HEK293 (cell line): ENCODE measurements at regions not wholly inside any gene's neighbourhood (a gene's known extent, or its start where the extent isn't known, plus 50 kb on each side); places are given as distances from the start of the nearest gene placed in this dataset.

Experiments used
- CTCF ChIA-PET: fragments of 350-600 bp; formaldehyde crosslinking; extraction: SDS; loops from one replicate; lab custom pipeline; 2021; ENCODE audit warnings: antibody characterized with exemption; lab: Yijun Ruan, JAX
- POLR2A ChIA-PET: fragments of 300-600 bp; formaldehyde crosslinking; extraction: SDS; loops from one replicate; lab custom pipeline; 2020; ENCODE audit warnings: antibody characterized with exemption, inconsistent platforms; lab: Yijun Ruan, JAX
- H3K27ac ChIP-seq: fragments of 200-500 bp; sonication (Bioruptor generic); 2 replicates; pipeline ENCODE4 v1.5.1; 2014; ENCODE audit warnings: low read depth, low read length, control low read depth, inconsistent platforms; ENCODE audit errors: extremely low read depth
- H3K36me3 ChIP-seq, 2 experiments: fragments of 200-500 bp in 1 of 2; sonication (Bioruptor generic) in 1 of 2; 1 replicate in 1 of 2; 2 replicates in 1 of 2; pipeline ENCODE4 v1.5.1; 2014 to 2017; ENCODE audit warnings: inconsistent platforms in 2 of 2, low read length in 2 of 2; ENCODE audit not compliant: control insufficient read depth in 2 of 2, insufficient read depth in 1 of 2
- H3K4me1 ChIP-seq: fragments of 200-500 bp; sonication (Bioruptor generic); 2 replicates; pipeline ENCODE4 v1.5.1; 2014; ENCODE audit warnings: mild to moderate bottlenecking, low read length, inconsistent platforms; ENCODE audit not compliant: control insufficient read depth, insufficient read depth
- H3K4me3 ChIP-seq: 2 replicates; pipeline ENCODE4 v1.5.1; 2011; ENCODE audit warnings: low read depth, mild to moderate bottlenecking, control low read depth, low read length, moderate library complexity
- H3K9me3 ChIP-seq: fragments of 200-500 bp; sonication (Bioruptor generic); 2 replicates; pipeline ENCODE4 v1.5.1; 2014; ENCODE audit warnings: low read depth, low read length, inconsistent platforms; ENCODE audit not compliant: control insufficient read depth, insufficient read depth
- GLI4 ChIP-seq: fragments of 450-650 bp; formaldehyde crosslinking; IDR thresholded peaks from 2 replicates; pipeline ENCODE4 v1.5.1; 2016; ENCODE audit warnings: missing biosample characterization, missing genetic modification characterization
- KLF10 ChIP-seq: fragments of 450-650 bp; IDR thresholded peaks from 2 replicates; pipeline ENCODE4 v1.5.1; 2018; ENCODE audit warnings: missing biosample characterization, mild to moderate bottlenecking, missing genetic modification characterization
- KLF16 ChIP-seq: fragments of 450-650 bp; formaldehyde crosslinking; IDR thresholded peaks from 2 replicates; pipeline ENCODE4 v1.5.1; 2017; ENCODE audit warnings: missing biosample characterization, missing genetic modification characterization
- KLF7 ChIP-seq: fragments of 450-650 bp; formaldehyde crosslinking; IDR thresholded peaks from 2 replicates; pipeline ENCODE4 v1.5.1; 2016; ENCODE audit warnings: missing biosample characterization, missing genetic modification characterization, borderline replicate concordance
- MYNN ChIP-seq: fragments of 450-650 bp; formaldehyde crosslinking; IDR thresholded peaks from 2 replicates; pipeline ENCODE4 v1.5.1; 2016; ENCODE audit warnings: missing biosample characterization, missing genetic modification characterization, borderline replicate concordance
- MZF1 ChIP-seq: fragments of 450-650 bp; formaldehyde crosslinking; IDR thresholded peaks from 2 replicates; pipeline ENCODE4 v1.5.1; 2017; ENCODE audit warnings: missing biosample characterization, missing genetic modification characterization, borderline replicate concordance
- PATZ1 ChIP-seq: fragments of 450-650 bp; formaldehyde crosslinking; IDR thresholded peaks from 2 replicates; pipeline ENCODE4 v1.5.1; 2016; ENCODE audit warnings: missing biosample characterization, missing genetic modification characterization
- ZBTB1 ChIP-seq: fragments of 450-650 bp; formaldehyde crosslinking; IDR thresholded peaks from 2 replicates; pipeline ENCODE4 v1.5.1; 2016; ENCODE audit warnings: missing biosample characterization, missing genetic modification characterization
- ZBTB21 ChIP-seq: fragments of 450-650 bp; formaldehyde crosslinking; IDR thresholded peaks from 2 replicates; pipeline ENCODE4 v1.5.1; 2017; ENCODE audit warnings: missing biosample characterization, missing genetic modification characterization
- ZNF175 ChIP-seq: fragments of 450-650 bp; formaldehyde crosslinking; IDR thresholded peaks from 2 replicates; pipeline ENCODE4 v1.5.1; 2016; ENCODE audit warnings: missing biosample characterization, missing genetic modification characterization
- ZNF302 ChIP-seq: fragments of 450-650 bp; formaldehyde crosslinking; IDR thresholded peaks from 2 replicates; pipeline ENCODE4 v1.5.1; 2016; ENCODE audit warnings: missing biosample characterization, missing genetic modification characterization, low read depth
- ZNF324 ChIP-seq: fragments of 450-650 bp; formaldehyde crosslinking; IDR thresholded peaks from 2 replicates; pipeline ENCODE4 v1.5.1; 2016; ENCODE audit warnings: missing biosample characterization, missing genetic modification characterization
- ZNF518A ChIP-seq: fragments of 450-650 bp; formaldehyde crosslinking; conservative IDR thresholded peaks from 2 replicates; pipeline ENCODE4 v1.5.1; 2016; ENCODE audit warnings: low read depth, missing biosample characterization, missing genetic modification characterization
- ZNF610 ChIP-seq: fragments of 450-650 bp; formaldehyde crosslinking; IDR thresholded peaks from 2 replicates; pipeline ENCODE4 v1.5.1; 2016; ENCODE audit warnings: missing biosample characterization, missing genetic modification characterization, borderline replicate concordance
- ZNF639 ChIP-seq: fragments of 450-650 bp; formaldehyde crosslinking; IDR thresholded peaks from 2 replicates; pipeline ENCODE4 v1.5.1; 2016; ENCODE audit warnings: missing biosample characterization, missing genetic modification characterization
- ZNF692 ChIP-seq: fragments of 450-650 bp; formaldehyde crosslinking; IDR thresholded peaks from 2 replicates; pipeline ENCODE4 v1.5.1; 2016; ENCODE audit warnings: missing biosample characterization, missing genetic modification characterization
- ZNF776 ChIP-seq: fragments of 450-650 bp; formaldehyde crosslinking; IDR thresholded peaks from 2 replicates; pipeline ENCODE4 v1.5.0; 2017; ENCODE audit warnings: missing biosample characterization, missing genetic modification characterization, borderline replicate concordance
- ZNF777 ChIP-seq: fragments of 450-650 bp; formaldehyde crosslinking; IDR thresholded peaks from 2 replicates; pipeline ENCODE4 v1.5.1; 2017; ENCODE audit warnings: missing biosample characterization, missing genetic modification characterization, borderline replicate concordance
- ZSCAN30 ChIP-seq: fragments of 450-650 bp; IDR thresholded peaks from 2 replicates; pipeline ENCODE4 v1.5.1; 2018; ENCODE audit warnings: missing biosample characterization, mild to moderate bottlenecking, missing genetic modification characterization, moderate library complexity
- ZXDB ChIP-seq: fragments of 450-650 bp; formaldehyde crosslinking; IDR thresholded peaks from 2 replicates; pipeline ENCODE4 v1.5.1; 2016; ENCODE audit warnings: missing biosample characterization, missing genetic modification characterization
- TF ChIP-seq, protein P1 (sequence below): fragments of 450-650 bp; formaldehyde crosslinking; IDR thresholded peaks from 2 replicates; pipeline ENCODE4 v1.5.1; 2016; ENCODE audit warnings: missing biosample characterization, missing genetic modification characterization, low read depth

GRCh38 chr7:152508701-152509100 is 72.9 kb upstream of the KMT2C start (continued):
- TF ChIP-seq ZNF692 (tag by site-specific recombination), result no peak
- TF ChIP-seq ZNF324 (tag by site-specific recombination), result no peak
- TF ChIP-seq ZBTB1 (tag by site-specific recombination), result no peak
- no peak for TF ChIP-seq ZNF610

DNA sequence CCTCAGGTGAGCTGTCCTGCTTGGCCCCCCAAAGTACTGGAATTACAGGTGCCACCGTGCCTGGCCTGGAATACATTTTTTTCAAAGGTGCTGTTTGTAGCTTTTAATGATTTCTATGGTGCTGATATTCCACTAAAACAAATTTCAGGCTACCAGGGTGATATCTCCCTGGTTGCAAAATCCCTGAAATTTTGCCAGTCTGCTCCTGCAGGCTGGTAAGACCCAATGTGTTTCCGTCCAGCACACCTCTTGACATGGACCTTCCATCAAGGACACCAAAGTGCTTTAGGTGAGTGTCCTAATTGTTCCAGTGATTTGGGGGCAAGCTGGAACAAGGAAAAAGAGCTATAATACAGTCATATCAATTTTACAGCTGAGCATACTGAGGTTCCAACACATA is 69.8 kb upstream of the KMT2C start:
- CTCF ChIA-PET, result interaction anchor here (0.6 to 1.5 kb wide), 4 partner anchors 13 to 410 kb away, joined by 3 to 4 read pairs (median 3); no protein-coding TSS in a partner anchor
- H3K9me3 ChIP-seq, result no peaks in the 10 kb centered on the region
- POLR2A ChIA-PET, result no interaction called here
- no peaks in the 10 kb centered on the region for H3K4me1 ChIP-seq
- no peaks in the 10 kb centered on the region for H3K36me3 ChIP-seq
- no peak overlapping the region for H3K27ac ChIP-seq
- TF ChIP-seq PATZ1 (tag by site-specific recombination) (no peak), MZF1 (tag by site-specific recombination) (no peak), ZNF302 (tag by site-specific recombination) (no peak), ZNF776 (tag by site-specific recombination) (no peak), GLI4 (tag by site-specific recombination) (no peak), KLF7 (tag by site-specific recombination) (no peak), ZSCAN30 (tag by site-specific recombination) (no peak)
- H3K4me3 ChIP-seq, result no peak overlapping the region

- H3K9me3 ChIP-seq, result no peaks in the 10 kb centered on the region
- CTCF ChIA-PET, result interaction anchor here (0.7 to 1.5 kb wide), 3 partner anchors 12 to 387 kb away, joined by 3 to 4 read pairs (median 3); no protein-coding TSS in a partner anchor
- POLR2A ChIA-PET, result interaction anchor here (0.6 kb wide), 1 partner anchor 22 kb away, joined by 3 read pairs; no protein-coding TSS in a partner anchor
- TF ChIP-seq GLI4 (tag by site-specific recombination) (no peak), ZNF518A (no peak), ZBTB21 (tag by site-specific recombination) (no peak), KLF16 (tag by site-specific recombination) (no peak), MZF1 (tag by site-specific recombination) (no peak), KLF10 (tag by site-specific recombination) (no peak), ZNF175 (tag by site-specific recombination) (no peak), ZNF639 (tag by site-specific recombination) (no peak), ZXDB (tag by site-specific recombination) (no peak), MYNN (no peak), ZNF777 (tag by site-specific recombination) (no peak), ZSCAN30 (tag by site-specific recombination) (no peak)
- TF ChIP-seq, protein P1, sequence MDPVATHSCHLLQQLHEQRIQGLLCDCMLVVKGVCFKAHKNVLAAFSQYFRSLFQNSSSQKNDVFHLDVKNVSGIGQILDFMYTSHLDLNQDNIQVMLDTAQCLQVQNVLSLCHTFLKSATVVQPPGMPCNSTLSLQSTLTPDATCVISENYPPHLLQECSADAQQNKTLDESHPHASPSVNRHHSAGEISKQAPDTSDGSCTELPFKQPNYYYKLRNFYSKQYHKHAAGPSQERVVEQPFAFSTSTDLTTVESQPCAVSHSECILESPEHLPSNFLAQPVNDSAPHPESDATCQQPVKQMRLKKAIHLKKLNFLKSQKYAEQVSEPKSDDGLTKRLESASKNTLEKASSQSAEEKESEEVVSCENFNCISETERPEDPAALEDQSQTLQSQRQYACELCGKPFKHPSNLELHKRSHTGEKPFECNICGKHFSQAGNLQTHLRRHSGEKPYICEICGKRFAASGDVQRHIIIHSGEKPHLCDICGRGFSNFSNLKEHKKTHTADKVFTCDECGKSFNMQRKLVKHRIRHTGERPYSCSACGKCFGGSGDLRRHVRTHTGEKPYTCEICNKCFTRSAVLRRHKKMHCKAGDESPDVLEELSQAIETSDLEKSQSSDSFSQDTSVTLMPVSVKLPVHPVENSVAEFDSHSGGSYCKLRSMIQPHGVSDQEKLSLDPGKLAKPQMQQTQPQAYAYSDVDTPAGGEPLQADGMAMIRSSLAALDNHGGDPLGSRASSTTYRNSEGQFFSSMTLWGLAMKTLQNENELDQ (tag by site-specific recombination), result no peak
Measured at GRCh38 chr7:152504816-152505215, 69.0 kb upstream of the KMT2C start.

More at GRCh38 chr7:152504816-152505215, 69.0 kb upstream of the KMT2C start:
- Histone ChIP-seq H3K4me1 (no peaks in the 10 kb centered on the region), H3K4me3 (no peak overlapping the region), H3K36me3 (no peaks in the 10 kb centered on the region), H3K27ac (no peak overlapping the region)
